Effector memory CD4-positive, alpha-beta T cell (primary cell): ENCODE measurements at regions not wholly inside any gene's neighbourhood (a gene's known extent, or its start where the extent isn't known, plus 50 kb on each side); places are given as distances from the start of the nearest gene placed in this dataset.

ENCODE experiments used
- DNase-seq, 3 donors: peaks; one replicate each; pipeline ENCODE4 v3.0.0-alpha.2; 2020
- H3K27ac ChIP-seq: 2 replicates; pipeline ENCODE4 v1.7.0; 2013; ENCODE audit warnings: mild to moderate bottlenecking, low read length, moderate library complexity; ENCODE audit not compliant: insufficient read depth, poor library complexity, severe bottlenecking
- H3K27me3 ChIP-seq: replicated peaks from 2 replicates; pipeline ENCODE4 v1.7.0; 2013; ENCODE audit warnings: mild to moderate bottlenecking, low read length; ENCODE audit not compliant: insufficient read depth, control insufficient read depth, poor library complexity, severe bottlenecking
- H3K36me3 ChIP-seq: 2 replicates; pipeline ENCODE4 v1.7.0; 2013; ENCODE audit warnings: mild to moderate bottlenecking, low read length, moderate library complexity; ENCODE audit not compliant: control insufficient read depth, insufficient read depth
- H3K4me1 ChIP-seq: 2 replicates; pipeline ENCODE4 v1.7.0; 2013; ENCODE audit warnings: low read length, mild to moderate bottlenecking; ENCODE audit not compliant: control insufficient read depth, insufficient read depth, poor library complexity, severe bottlenecking
- H3K4me3 ChIP-seq: 2 replicates; pipeline ENCODE4 v1.7.0; 2013; ENCODE audit warnings: low read length, low read depth, mild to moderate bottlenecking; ENCODE audit not compliant: insufficient read depth, poor library complexity, severe bottlenecking
- H3K9me3 ChIP-seq: 2 replicates; pipeline ENCODE4 v1.7.0; 2013; ENCODE audit warnings: mild to moderate bottlenecking, low read length, moderate library complexity; ENCODE audit not compliant: control insufficient read depth

DNA sequence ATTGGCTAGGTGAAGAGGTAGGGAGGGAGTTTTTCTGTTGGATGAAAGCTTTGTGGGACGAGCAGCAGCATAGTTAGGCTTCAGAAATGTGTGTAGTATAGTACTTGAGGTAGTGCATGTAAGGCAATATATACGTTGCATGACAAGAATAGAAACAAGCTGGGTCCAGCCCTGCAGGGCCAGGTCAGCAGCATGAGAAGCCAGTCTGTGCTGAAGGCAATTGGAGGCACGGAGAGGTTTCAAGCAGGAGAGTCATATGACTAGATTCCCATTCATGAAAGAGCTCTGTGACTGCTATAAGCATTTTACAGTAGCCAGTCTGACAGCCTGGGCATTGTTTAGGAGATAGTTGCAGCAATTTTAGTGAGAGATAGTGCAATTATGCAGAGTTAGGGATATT lies 84.2 kb upstream of the DSCAM start:
- DNase-seq, result no peak
- H3K9me3 ChIP-seq, result no peaks in the 10 kb centered on the region

DNA sequence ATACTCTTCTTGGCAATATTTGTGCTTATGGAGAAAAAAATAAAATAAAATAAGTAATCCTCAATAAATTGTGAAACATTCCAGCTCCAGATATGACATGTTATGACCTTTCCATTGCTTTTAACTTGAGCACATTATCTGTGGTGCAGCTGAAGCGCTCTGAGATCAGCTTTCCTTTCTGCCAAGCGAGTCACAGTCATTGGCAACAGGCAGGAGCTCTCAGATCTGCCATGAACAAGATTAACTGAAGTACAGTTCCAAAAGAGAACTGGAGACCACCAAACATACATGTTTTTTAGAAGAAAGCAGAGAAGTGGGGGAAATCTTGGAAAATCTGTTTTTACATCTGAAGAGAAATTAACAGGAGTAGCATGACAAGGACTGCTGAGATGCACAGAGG lies 89.2 kb upstream of the DSCAM start:
- Histone ChIP-seq H3K36me3 (no peaks in the 10 kb centered on the region), H3K4me3 (no peak overlapping the region), H3K4me1 (no peaks in the 10 kb centered on the region), H3K9me3 (no peaks in the 10 kb centered on the region), H3K27ac (no peak overlapping the region), H3K27me3 (no peaks in the 10 kb centered on the region)
- no peak for DNase-seq

More for the DNA sequence above, 84.2 kb upstream of the DSCAM start:
- no peaks in the 10 kb centered on the region for H3K36me3 ChIP-seq
- no peaks in the 10 kb centered on the region for H3K4me1 ChIP-seq
- H3K4me3 ChIP-seq, result no peak overlapping the region
- H3K27ac ChIP-seq, result no peak overlapping the region
- H3K27me3 ChIP-seq, result no peaks in the 10 kb centered on the region

DNA sequence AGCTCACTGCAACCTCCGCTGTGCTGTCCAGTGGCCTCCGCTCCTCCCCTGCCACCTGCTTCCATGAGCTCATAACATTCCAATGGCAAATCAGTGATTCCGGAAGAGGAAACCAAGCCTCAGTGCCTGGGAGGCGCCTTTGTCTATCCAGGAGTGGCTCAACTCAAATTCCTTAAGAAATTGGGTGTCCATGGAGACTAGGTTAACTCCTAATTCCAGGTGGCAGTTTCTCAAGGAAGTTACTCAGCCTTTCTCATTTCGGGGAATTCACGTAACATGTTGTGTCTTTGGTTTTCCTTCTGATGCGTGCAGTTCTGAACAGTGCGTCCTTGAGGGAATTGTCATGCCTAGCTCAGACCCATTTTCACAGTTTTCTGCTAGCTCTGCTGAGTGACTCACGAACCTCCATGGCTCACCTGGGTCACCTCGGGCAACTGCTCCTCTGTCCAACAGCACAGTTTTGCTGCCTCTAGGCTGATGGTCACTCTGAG lies 89.9 kb upstream of the DSCAM start:
- H3K27me3 ChIP-seq, result no peaks in the 10 kb centered on the region
- H3K27ac ChIP-seq, result no peak overlapping the region
- H3K9me3 ChIP-seq, result no peaks in the 10 kb centered on the region
- no peaks in the 10 kb centered on the region for H3K4me1 ChIP-seq
- H3K4me3 ChIP-seq, result no peak overlapping the region
- no peak for DNase-seq
- no peaks in the 10 kb centered on the region for H3K36me3 ChIP-seq

DNA sequence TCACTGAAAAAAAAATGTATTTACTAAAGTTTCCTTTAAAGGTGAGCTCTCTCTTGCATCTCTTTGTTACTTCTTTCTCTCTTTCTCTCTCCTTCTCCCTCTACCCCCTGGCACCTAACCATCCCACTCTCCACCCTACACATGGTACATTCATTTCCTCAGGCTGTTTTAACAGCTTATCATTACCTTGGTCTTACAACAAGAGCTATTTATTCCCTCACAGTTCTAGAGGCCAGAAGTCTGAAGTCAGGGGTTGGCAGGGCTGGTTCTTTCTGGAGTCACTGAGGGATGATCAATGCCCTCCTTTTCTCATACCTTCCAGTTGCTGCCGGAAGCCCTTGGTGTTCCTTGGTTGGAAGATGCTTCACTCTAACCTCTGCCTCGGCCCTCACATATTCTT lies 91.1 kb upstream of the DSCAM start:
- no peaks in the 10 kb centered on the region for H3K27me3 ChIP-seq
- DNase-seq, result no peak
- H3K4me3 ChIP-seq, result no peak overlapping the region
- no peaks in the 10 kb centered on the region for H3K9me3 ChIP-seq
- no peak overlapping the region for H3K27ac ChIP-seq
- H3K4me1 ChIP-seq, result no peaks in the 10 kb centered on the region
- H3K36me3 ChIP-seq, result no peaks in the 10 kb centered on the region

DNA sequence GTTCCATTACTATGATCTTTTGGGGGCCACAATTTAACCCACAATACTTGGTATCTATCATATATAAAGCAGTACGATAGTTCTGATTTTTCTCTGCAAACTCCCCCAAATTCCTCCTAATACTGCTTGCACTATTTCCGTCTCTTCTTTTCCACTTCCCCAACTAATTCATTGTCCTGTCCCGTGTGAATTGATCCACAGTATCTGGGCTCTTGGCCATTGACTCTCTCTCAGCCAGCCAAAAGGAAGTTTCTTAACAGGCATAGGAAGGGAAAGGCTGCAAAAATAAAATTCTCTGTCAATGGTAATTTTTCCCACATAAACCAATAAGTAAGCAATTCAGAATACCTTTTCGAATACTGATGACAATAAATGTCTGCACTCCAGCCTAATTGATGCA lies 91.7 kb upstream of the DSCAM start:
- Histone ChIP-seq H3K4me1 (no peaks in the 10 kb centered on the region), H3K27ac (no peak overlapping the region)

DNA sequence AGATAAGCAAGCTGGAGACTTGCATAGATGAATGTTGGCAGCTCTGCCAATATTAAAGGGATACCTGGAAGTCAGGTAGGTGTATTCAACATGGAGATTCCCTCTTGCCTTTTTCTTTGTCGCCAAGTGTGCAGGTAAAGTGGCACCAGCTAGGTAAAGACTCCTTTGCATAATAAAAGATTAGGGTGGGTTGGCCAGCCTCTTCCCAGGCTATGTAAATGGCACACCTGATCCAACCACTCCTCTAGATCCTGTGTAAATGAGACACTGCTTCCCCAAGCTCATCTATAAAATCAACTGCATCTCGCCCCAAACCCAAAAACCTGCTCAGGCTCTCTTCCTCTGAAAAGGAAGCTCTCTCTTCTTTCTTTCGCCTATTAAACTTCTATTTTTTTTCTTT lies 100.8 kb upstream of the DSCAM start:
- DNase-seq, result no peak
- Histone ChIP-seq H3K27ac (no peak overlapping the region), H3K4me3 (no peak overlapping the region), H3K9me3 (no peaks in the 10 kb centered on the region), H3K36me3 (no peaks in the 10 kb centered on the region), H3K27me3 (no peaks in the 10 kb centered on the region), H3K4me1 (no peaks in the 10 kb centered on the region)

More for the DNA sequence above, 91.7 kb upstream of the DSCAM start:
- H3K9me3 ChIP-seq, result no peaks in the 10 kb centered on the region
- H3K27me3 ChIP-seq, result no peaks in the 10 kb centered on the region
- H3K4me3 ChIP-seq, result no peak overlapping the region
- H3K36me3 ChIP-seq, result no peaks in the 10 kb centered on the region
- no peak for DNase-seq

DNA sequence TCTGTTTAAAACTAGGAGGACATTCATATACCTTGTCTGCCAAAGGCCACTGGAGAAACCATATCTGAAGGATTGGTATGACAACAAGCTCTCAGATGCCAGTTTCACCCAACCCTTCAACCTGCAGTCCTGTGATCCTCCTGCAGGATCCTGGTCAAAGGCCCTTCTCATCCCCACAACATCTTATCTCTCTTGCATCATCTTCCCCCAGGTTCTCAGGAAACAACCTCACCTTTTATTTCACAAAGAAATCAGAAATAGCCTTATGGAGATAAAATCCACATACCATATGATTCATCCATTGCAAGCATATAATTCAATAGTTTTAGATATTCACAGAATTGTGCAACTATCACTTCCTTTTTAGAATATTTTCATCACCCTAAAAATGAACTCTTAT lies 104.0 kb upstream of the DSCAM start:
- Histone ChIP-seq H3K27ac (no peak overlapping the region), H3K36me3 (no peaks in the 10 kb centered on the region), H3K4me3 (no peak overlapping the region), H3K4me1 (no peaks in the 10 kb centered on the region), H3K9me3 (no peaks in the 10 kb centered on the region), H3K27me3 (no peaks in the 10 kb centered on the region)
- DNase-seq, result no peak

DNA sequence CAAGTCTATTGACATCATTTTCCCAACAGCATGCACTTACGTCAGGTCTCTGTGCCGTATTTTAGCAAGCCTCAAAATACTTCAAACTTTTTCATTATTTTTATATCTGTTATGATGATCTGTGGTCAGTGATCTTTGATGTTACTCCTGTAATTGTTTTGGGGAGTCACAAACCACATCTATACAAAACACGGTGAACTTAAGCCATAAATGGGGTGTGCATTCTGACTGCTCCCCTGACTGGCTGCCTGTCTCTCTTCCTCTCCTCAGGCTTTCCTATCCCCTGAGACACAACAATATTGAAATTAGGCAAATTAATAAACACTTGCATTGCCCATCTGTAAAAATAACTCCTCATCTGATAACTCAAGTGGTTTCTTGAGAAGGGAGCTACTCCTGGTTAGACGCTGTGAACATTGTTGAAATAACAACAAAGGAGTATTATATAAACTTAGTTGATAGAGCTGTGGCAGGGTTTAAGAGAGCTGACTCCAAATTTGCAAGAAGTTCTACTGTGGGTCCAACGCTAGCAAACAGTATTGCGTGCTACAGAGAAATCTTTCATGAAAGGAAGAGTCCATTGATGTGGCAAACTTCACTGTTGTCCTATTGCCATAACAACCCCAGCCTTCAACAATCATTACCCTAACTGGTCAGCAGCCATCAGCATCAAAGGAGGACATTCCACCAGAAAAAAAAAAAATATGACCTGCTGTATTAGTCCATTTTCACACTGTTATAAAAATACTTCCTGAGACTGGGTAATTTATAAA lies 105.8 kb upstream of the DSCAM start:
- no peaks in the 10 kb centered on the region for H3K4me1 ChIP-seq
- no peaks in the 10 kb centered on the region for H3K36me3 ChIP-seq
- H3K4me3 ChIP-seq, result no peak overlapping the region
- H3K27ac ChIP-seq, result no peak overlapping the region
- H3K9me3 ChIP-seq, result no peaks in the 10 kb centered on the region
- DNase-seq, result no peak
- no peaks in the 10 kb centered on the region for H3K27me3 ChIP-seq

DNA sequence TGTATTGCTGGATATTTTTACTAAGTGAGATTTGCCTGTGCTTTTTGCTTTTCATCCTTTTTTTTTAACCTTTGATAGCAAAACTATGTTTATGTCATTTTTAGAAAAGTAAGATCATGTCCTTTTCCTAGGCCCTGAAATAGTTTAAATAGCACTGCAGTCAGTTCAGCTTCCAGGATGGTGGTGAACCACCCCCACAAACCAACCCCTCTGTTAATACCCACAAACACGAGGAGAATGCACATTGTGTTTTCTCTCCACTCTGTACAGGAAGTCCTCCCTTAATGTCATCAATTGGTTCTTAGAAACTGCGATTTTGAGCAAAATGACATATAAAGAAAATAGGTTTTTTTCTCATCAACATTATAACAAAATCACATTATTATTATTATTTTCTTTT lies 117.7 kb upstream of the DSCAM start:
- Histone ChIP-seq H3K9me3 (no peaks in the 10 kb centered on the region), H3K27ac (no peak overlapping the region), H3K4me3 (no peak overlapping the region), H3K27me3 (no peaks in the 10 kb centered on the region), H3K36me3 (no peaks in the 10 kb centered on the region), H3K4me1 (no peaks in the 10 kb centered on the region)
- no peak for DNase-seq

DNA sequence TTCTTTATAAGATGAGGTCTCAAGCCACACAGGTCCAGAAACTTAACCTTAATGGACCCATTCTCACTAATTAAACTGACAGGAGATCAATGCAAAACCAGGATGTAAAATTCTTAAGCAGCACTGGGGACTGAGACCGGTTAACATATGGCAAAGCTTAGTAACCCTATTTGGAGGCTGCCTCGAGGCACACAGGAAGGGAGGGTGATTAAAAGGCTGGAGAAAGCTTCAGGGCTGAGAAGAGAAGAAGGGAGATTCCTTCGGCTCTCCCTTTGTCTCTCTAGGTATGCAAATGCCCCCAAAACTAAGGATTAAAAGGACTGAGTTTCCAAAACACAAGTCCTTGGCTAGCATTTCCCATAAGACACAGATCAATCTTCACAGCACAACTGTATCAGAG lies 120.8 kb upstream of the DSCAM start:
- Histone ChIP-seq H3K36me3 (no peaks in the 10 kb centered on the region), H3K27ac (no peak overlapping the region), H3K4me1 (no peaks in the 10 kb centered on the region), H3K27me3 (no peaks in the 10 kb centered on the region), H3K9me3 (peaks cover 4% of the 10 kb centered on the region), H3K4me3 (no peak overlapping the region)
- no peak for DNase-seq
